ENCODE measurements at regions not wholly inside any gene's neighbourhood (a gene's known extent, or its start where the extent isn't known, plus 50 kb on each side); places are given as distances from the start of the nearest gene placed in this dataset.

GRCh38 chr5:3321119-3321760 is 274.4 kb upstream of the IRX1 start:
- H3K9ac ChIP-seq (ENCODE audit: low read length): no peak overlapping the region
- intact Hi-C loops (cut with micrococcal nuclease): no loop called here
- no peaks in the 10 kb centered on the region for H3K4me1 ChIP-seq (ENCODE audit: insufficient read depth, low read length)
- DNase-seq (no peak), ATAC-seq (no peak)
- no TSS peak for BruUV-seq (replicated peaks)
- TF ChIP-seq CTCF (conservative IDR thresholded peaks at IDR 0.05; ENCODE audit: low read depth, low read length) (no peak), EZH2phosphoT487 (IDR thresholded peaks at IDR 0.05; ENCODE audit: borderline replicate concordance, low read length) (no peak), EZH2 (IDR thresholded peaks at IDR 0.05; ENCODE audit: low read length, unreplicated experiment) (no peak)
- no peak overlapping the region for H3K4me3 ChIP-seq (ENCODE audit: low read length)
- no peaks in the 10 kb centered on the region for H3F3A ChIP-seq (ENCODE audit: low read length, unreplicated experiment)
- no peaks in the 10 kb centered on the region for H3K79me2 ChIP-seq (ENCODE audit: low read length)
- H3K27me3 ChIP-seq (ENCODE audit: low read length): no peaks in the 10 kb centered on the region
- H3K9me2 ChIP-seq (replicated peaks; ENCODE audit: low read length): no peaks in the 10 kb centered on the region
- no peak overlapping the region for H2AFZ ChIP-seq (ENCODE audit: low read length)
- ChIA-PET CTCF (no interaction called here), POLR2A (ENCODE audit: unreplicated experiment) (no interaction called here)
- H4K20me1 ChIP-seq (ENCODE audit: low read length): no peaks in the 10 kb centered on the region
- no peak overlapping the region for H3K4me2 ChIP-seq (ENCODE audit: low read length)
- H3K27ac ChIP-seq (ENCODE audit: low read length): no peak overlapping the region
- peaks cover 23% of the 10 kb centered on the region; the same call in 1 of the 2 replicates for H3K9me3 ChIP-seq (ENCODE audit: low read length)
- no peaks in the 10 kb centered on the region for H3K36me3 ChIP-seq (ENCODE audit: low read depth, low read length)

- ChIA-PET CTCF (no interaction called here), POLR2A (ENCODE audit: unreplicated experiment) (no interaction called here)
- DNase-seq (no peak), ATAC-seq (no peak)
- Histone ChIP-seq H3K4me1 (ENCODE audit: insufficient read depth, low read length) (no peaks in the 10 kb centered on the region), H3K9me2 (replicated peaks; ENCODE audit: low read length) (no peaks in the 10 kb centered on the region), H3F3A (ENCODE audit: low read length, unreplicated experiment) (no peaks in the 10 kb centered on the region), H3K4me2 (ENCODE audit: low read length) (no peak overlapping the region), H2AFZ (ENCODE audit: low read length) (no peak overlapping the region), H3K4me3 (ENCODE audit: low read length) (no peak overlapping the region), H3K36me3 (ENCODE audit: low read depth, low read length) (no peaks in the 10 kb centered on the region), H4K20me1 (ENCODE audit: low read length) (no peaks in the 10 kb centered on the region), H3K27ac (ENCODE audit: low read length) (no peak overlapping the region), H3K9me3 (ENCODE audit: low read length) (peaks cover 23% of the 10 kb centered on the region; the same call in 1 of the 2 replicates), H3K9ac (ENCODE audit: low read length) (no peak overlapping the region), H3K79me2 (ENCODE audit: low read length) (no peaks in the 10 kb centered on the region), H3K27me3 (ENCODE audit: low read length) (no peaks in the 10 kb centered on the region)
- no TSS peak for BruUV-seq (replicated peaks)
- TF ChIP-seq EZH2 (IDR thresholded peaks at IDR 0.05; ENCODE audit: low read length, unreplicated experiment): no peak
- no peak for TF ChIP-seq CTCF (conservative IDR thresholded peaks at IDR 0.05; ENCODE audit: low read depth, low read length)
- no peak for TF ChIP-seq EZH2phosphoT487 (IDR thresholded peaks at IDR 0.05; ENCODE audit: borderline replicate concordance, low read length)
- intact Hi-C loops (cut with micrococcal nuclease): no loop called here
Observed at GRCh38 chr5:3320317-3320875, 275.2 kb upstream of the IRX1 start.

GRCh38 chr5:3317051-3317795 is 278.4 kb upstream of the IRX1 start:
- no peak for TF ChIP-seq EZH2phosphoT487 (IDR thresholded peaks at IDR 0.05; ENCODE audit: borderline replicate concordance, low read length)
- ATAC-seq (no peak), DNase-seq (no peak)
- intact Hi-C loops (cut with micrococcal nuclease): no loop called here
- Histone ChIP-seq H3K4me3 (ENCODE audit: low read length) (no peak overlapping the region), H3F3A (ENCODE audit: low read length, unreplicated experiment) (no peaks in the 10 kb centered on the region), H4K20me1 (ENCODE audit: low read length) (no peaks in the 10 kb centered on the region), H3K9ac (ENCODE audit: low read length) (no peak overlapping the region), H3K4me1 (ENCODE audit: insufficient read depth, low read length) (no peaks in the 10 kb centered on the region), H3K27me3 (ENCODE audit: low read length) (no peaks in the 10 kb centered on the region), H3K79me2 (ENCODE audit: low read length) (no peaks in the 10 kb centered on the region), H2AFZ (ENCODE audit: low read length) (no peak overlapping the region), H3K27ac (ENCODE audit: low read length) (no peak overlapping the region), H3K36me3 (ENCODE audit: low read depth, low read length) (no peaks in the 10 kb centered on the region), H3K9me2 (replicated peaks; ENCODE audit: low read length) (no peaks in the 10 kb centered on the region), H3K9me3 (ENCODE audit: low read length) (0 out of 2 replicates have a peak, but pooled peaks cover 6% of the 10 kb centered on the region), H3K4me2 (ENCODE audit: low read length) (no peak overlapping the region)
- BruUV-seq (replicated peaks): no TSS peak
- POLR2A ChIA-PET (ENCODE audit: unreplicated experiment): no interaction called here
- CTCF ChIA-PET: no interaction called here
